ENCODE measurements at regions not wholly inside any gene's neighbourhood (a gene's known extent, or its start where the extent isn't known, plus 50 kb on each side); places are given as distances from the start of the nearest gene placed in this dataset.

DNA sequence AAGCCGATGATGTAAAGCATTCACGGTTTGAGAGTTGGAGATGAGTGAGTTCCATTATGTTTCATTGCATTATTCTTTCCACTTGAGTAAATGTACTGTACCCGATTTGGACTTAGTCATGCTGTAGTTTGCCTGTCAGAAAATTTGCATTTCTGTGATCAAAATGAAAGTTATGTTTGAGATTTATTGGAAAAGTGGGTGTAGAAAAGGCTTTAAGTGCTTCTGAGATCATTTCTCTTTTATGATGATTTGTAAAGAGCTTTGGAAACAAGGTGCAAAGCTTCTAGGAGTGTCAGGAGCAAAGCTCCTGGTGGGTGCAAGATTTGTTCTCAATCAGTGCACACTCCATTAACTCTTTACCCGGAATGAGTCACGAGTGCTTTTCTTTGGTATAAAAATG lies 204.1 kb upstream of the POM121L12 start:
- Mint-ChIP-seq H3K27ac (no peak overlapping the region), H3K9me3 (no peaks in the 10 kb centered on the region), H3K36me3 (ENCODE audit: low read depth) (no peaks in the 10 kb centered on the region), H3K4me1 (no peaks in the 10 kb centered on the region), H3K4me3 (no peak overlapping the region), H3K27me3 (ENCODE audit: insufficient read depth) (no peaks in the 10 kb centered on the region)
- DNase-seq: no peak
- H3K27me3 ChIP-seq (ENCODE audit: control insufficient read depth, insufficient read depth, low read length, poor library complexity, severe bottlenecking): no peaks in the 10 kb centered on the region
- no peaks in the 10 kb centered on the region for H3K36me3 ChIP-seq (ENCODE audit: control insufficient read depth, insufficient read depth, low read length)
- 77 to 95% methylated on average over 3 to 5 of the region's 5 CpGs for WGBS, 2 experiments (ENCODE audit: insufficient coverage in 1 of 2, insufficient read length in 1 of 2)
- H3K9me3 ChIP-seq (ENCODE audit: control insufficient read depth, low read length): no peaks in the 10 kb centered on the region
- no peak overlapping the region for H3K4me3 ChIP-seq (ENCODE audit: low read length)
- H3K4me1 ChIP-seq (ENCODE audit: control insufficient read depth, insufficient read depth, low read length): no peaks in the 10 kb centered on the region
- H3K9ac ChIP-seq (ENCODE audit: extremely low read depth, low read length, poor library complexity, severe bottlenecking): no peak overlapping the region
- no peak overlapping the region for H3K27ac ChIP-seq (ENCODE audit: low read depth, low read length)
- TF ChIP-seq, protein P1, sequence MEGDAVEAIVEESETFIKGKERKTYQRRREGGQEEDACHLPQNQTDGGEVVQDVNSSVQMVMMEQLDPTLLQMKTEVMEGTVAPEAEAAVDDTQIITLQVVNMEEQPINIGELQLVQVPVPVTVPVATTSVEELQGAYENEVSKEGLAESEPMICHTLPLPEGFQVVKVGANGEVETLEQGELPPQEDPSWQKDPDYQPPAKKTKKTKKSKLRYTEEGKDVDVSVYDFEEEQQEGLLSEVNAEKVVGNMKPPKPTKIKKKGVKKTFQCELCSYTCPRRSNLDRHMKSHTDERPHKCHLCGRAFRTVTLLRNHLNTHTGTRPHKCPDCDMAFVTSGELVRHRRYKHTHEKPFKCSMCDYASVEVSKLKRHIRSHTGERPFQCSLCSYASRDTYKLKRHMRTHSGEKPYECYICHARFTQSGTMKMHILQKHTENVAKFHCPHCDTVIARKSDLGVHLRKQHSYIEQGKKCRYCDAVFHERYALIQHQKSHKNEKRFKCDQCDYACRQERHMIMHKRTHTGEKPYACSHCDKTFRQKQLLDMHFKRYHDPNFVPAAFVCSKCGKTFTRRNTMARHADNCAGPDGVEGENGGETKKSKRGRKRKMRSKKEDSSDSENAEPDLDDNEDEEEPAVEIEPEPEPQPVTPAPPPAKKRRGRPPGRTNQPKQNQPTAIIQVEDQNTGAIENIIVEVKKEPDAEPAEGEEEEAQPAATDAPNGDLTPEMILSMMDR (conservative IDR thresholded peaks at IDR 0.05): no peak

DNA sequence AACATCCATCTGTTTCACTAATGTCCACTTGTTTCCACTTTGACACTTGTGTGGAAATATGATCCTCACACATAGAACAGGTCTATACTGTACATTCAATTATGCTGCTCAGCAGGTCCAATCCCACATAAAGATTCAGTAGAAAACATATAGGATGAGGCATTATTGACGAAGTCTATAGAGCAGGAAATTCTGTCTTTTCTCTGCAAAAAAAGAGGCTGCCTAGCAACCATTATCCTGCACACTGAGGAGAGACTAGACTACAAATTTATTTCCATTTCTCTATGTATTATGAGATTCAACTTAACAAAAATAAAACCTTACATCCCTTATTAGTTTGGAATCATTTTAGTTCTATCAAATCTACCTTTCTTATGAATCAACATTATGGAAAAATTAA lies 204.6 kb upstream of the POM121L12 start:
- Mint-ChIP-seq H3K27ac (no peak overlapping the region), H3K27me3 (ENCODE audit: insufficient read depth) (no peaks in the 10 kb centered on the region), H3K4me3 (no peak overlapping the region), H3K36me3 (ENCODE audit: low read depth) (no peaks in the 10 kb centered on the region), H3K4me1 (no peaks in the 10 kb centered on the region), H3K9me3 (no peaks in the 10 kb centered on the region)
- TF ChIP-seq, protein P1 (conservative IDR thresholded peaks at IDR 0.05): no peak
- DNase-seq: no peak
- Histone ChIP-seq H3K36me3 (ENCODE audit: control insufficient read depth, insufficient read depth, low read length) (no peaks in the 10 kb centered on the region), H3K27ac (ENCODE audit: low read depth, low read length) (no peak overlapping the region), H3K9me3 (ENCODE audit: control insufficient read depth, low read length) (no peaks in the 10 kb centered on the region), H3K4me1 (ENCODE audit: control insufficient read depth, insufficient read depth, low read length) (no peaks in the 10 kb centered on the region), H3K27me3 (ENCODE audit: control insufficient read depth, insufficient read depth, low read length, poor library complexity, severe bottlenecking) (no peaks in the 10 kb centered on the region), H3K9ac (ENCODE audit: extremely low read depth, low read length, poor library complexity, severe bottlenecking) (no peak overlapping the region), H3K4me3 (ENCODE audit: low read length) (no peak overlapping the region)
- WGBS, 2 experiments (ENCODE audit: insufficient coverage in 1 of 2, insufficient read length in 1 of 2): 88% methylated on average over 1 of the region's 1 CpG; no CpG with 5 or more reads in 1 of the 2 experiments

DNA sequence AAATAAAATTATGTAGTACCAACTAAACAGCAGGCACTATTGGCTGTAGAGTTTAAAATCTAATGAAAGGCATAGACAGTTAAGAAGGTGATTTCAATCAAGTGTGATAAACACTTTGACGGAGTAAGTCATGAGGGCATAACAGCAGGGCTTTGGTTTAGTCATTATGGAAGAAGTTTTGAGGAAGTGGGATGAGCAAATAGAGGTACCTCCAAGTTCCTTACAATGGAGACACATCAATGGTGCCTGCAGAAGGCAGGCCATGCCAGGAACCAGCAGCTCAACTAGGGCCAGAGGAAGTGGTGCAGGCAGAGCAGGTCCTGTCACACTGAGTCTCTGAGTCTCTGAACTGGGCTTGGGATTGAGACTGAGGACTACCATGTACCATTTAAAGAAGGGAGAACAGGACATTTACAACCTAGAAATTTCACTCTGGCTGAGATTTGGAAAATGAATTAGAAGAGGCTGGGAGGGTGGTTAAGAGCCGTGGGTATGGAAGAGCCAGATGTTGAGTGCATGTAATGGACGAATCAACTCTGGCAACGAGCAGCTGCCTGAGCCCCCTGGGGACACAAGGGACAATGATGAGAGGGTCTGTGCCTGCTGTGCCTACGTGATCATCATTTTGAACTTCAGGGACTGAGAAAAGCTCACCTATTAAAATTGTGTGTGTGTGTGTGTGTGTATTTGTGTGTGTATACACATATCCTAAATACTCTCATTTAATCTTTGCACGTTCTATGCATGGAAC lies 208.7 kb upstream of the POM121L12 start:
- Histone ChIP-seq H3K36me3 (ENCODE audit: control insufficient read depth, insufficient read depth, low read length) (no peaks in the 10 kb centered on the region), H3K27ac (ENCODE audit: low read depth, low read length) (no peak overlapping the region), H3K4me3 (ENCODE audit: low read length) (no peak overlapping the region), H3K9ac (ENCODE audit: extremely low read depth, low read length, poor library complexity, severe bottlenecking) (no peak overlapping the region), H3K4me1 (ENCODE audit: control insufficient read depth, insufficient read depth, low read length) (no peaks in the 10 kb centered on the region), H3K27me3 (ENCODE audit: control insufficient read depth, insufficient read depth, low read length, poor library complexity, severe bottlenecking) (no peaks in the 10 kb centered on the region), H3K9me3 (ENCODE audit: control insufficient read depth, low read length) (peaks cover 8% of the 10 kb centered on the region)
- Mint-ChIP-seq H3K4me1 (no peaks in the 10 kb centered on the region), H3K27me3 (ENCODE audit: insufficient read depth) (no peaks in the 10 kb centered on the region), H3K9me3 (peaks cover 22% of the 10 kb centered on the region), H3K27ac (no peak overlapping the region), H3K36me3 (ENCODE audit: low read depth) (no peaks in the 10 kb centered on the region), H3K4me3 (no peak overlapping the region)
- 93 to 95% methylated on average over 2 to 5 of the region's 6 CpGs for WGBS, 2 experiments (ENCODE audit: insufficient coverage in 1 of 2, insufficient read length in 1 of 2)
- no peak for DNase-seq
- TF ChIP-seq, protein P1 (conservative IDR thresholded peaks at IDR 0.05): no peak
